DND-41 (cell line): ENCODE measurements at regions not wholly inside any gene's neighbourhood (a gene's known extent, or its start where the extent isn't known, plus 50 kb on each side); places are given as distances from the start of the nearest gene placed in this dataset.

ENCODE experiments used
- EZH2 ChIP-seq: IDR thresholded peaks from 3 replicates; pipeline ENCODE4 v1.6.1; 2012; ENCODE audit warnings: borderline replicate concordance, low read depth, mild to moderate bottlenecking, moderate library complexity, low read length, inconsistent platforms; ENCODE audit not compliant: severe bottlenecking
- TF ChIP-seq, protein P1 (sequence below): IDR thresholded peaks from 2 replicates; pipeline ENCODE4 v1.5.1; 2012; ENCODE audit warnings: borderline replicate concordance, low read length, moderate library complexity, mild to moderate bottlenecking; ENCODE audit not compliant: poor library complexity, severe bottlenecking; ENCODE audit errors: extremely low read depth

DNA sequence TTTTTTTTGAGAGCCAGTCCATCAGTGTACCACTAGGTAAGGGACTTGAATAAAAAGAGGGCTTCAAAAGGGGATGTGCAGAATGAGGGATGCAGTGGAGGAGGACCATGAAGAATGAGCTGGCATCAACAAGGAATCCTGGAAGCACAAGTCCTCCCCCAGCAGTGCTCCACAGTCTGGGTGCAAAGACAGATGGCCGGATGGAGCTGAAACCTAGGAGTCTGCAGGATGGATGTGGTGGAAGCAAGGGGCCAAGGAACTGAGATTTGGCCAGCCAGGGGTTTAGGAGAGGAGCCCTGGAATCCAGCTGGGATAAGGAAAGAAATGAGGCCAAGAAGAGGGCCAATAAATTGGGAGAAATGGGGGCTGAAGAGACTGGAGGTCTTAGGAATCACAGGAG, 51.8 kb upstream of the RAB6C start:
- TF ChIP-seq, protein P1, sequence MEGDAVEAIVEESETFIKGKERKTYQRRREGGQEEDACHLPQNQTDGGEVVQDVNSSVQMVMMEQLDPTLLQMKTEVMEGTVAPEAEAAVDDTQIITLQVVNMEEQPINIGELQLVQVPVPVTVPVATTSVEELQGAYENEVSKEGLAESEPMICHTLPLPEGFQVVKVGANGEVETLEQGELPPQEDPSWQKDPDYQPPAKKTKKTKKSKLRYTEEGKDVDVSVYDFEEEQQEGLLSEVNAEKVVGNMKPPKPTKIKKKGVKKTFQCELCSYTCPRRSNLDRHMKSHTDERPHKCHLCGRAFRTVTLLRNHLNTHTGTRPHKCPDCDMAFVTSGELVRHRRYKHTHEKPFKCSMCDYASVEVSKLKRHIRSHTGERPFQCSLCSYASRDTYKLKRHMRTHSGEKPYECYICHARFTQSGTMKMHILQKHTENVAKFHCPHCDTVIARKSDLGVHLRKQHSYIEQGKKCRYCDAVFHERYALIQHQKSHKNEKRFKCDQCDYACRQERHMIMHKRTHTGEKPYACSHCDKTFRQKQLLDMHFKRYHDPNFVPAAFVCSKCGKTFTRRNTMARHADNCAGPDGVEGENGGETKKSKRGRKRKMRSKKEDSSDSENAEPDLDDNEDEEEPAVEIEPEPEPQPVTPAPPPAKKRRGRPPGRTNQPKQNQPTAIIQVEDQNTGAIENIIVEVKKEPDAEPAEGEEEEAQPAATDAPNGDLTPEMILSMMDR: no peak
- TF ChIP-seq EZH2: no peak
